ENCODE measurements at regions not wholly inside any gene's neighbourhood (a gene's known extent, or its start where the extent isn't known, plus 50 kb on each side); places are given as distances from the start of the nearest gene placed in this dataset.
A peak's percentile ranks its signal among the peaks of the same experiment; 100 is the strongest.
"Not testable (repeated sequence)": the region's sequence is repeated elsewhere in the genome, so short reads cannot be mapped to it uniquely, and the experiment has no call there.

GRCh38 chr2:234863043-234863934, 88.5 kb upstream of the SH3BP4 start:
- intact Hi-C loops (cut with micrococcal nuclease; ENCODE audit: unreplicated experiment), result no loop called here
- Mint-ChIP-seq H3K27me3 (ENCODE audit: insufficient read depth, unreplicated experiment) (no peaks in the 10 kb centered on the region), H3K36me3 (ENCODE audit: insufficient read depth, unreplicated experiment) (no peaks in the 10 kb centered on the region), H3K9me3 (ENCODE audit: unreplicated experiment) (no peaks in the 10 kb centered on the region), H3K4me3 (ENCODE audit: unreplicated experiment) (no peak overlapping the region), H3K4me1 (ENCODE audit: low read depth, unreplicated experiment) (no peaks in the 10 kb centered on the region), H3K27ac (ENCODE audit: unreplicated experiment) (peak overlapping the region; percentile 80)
- no peaks in the 10 kb centered on the region for H3K9me3 ChIP-seq
- CTCF ChIA-PET, result no interaction called here
- BruUV-seq (replicated peaks), result no TSS peak
- H3K4me1 ChIP-seq, result peaks cover 12% of the 10 kb centered on the region
- TF ChIP-seq CTCF (IDR thresholded peaks at IDR 0.05; ENCODE audit: insufficient read depth in 1 of 2, low read depth in 1 of 2, low read length in 1 of 2, severe bottlenecking in 1 of 2, unreplicated experiment in 1 of 2), result no peak
- H3K36me3 ChIP-seq (ENCODE audit: control insufficient read depth, insufficient read depth, low read length), result no peaks in the 10 kb centered on the region
- no peak overlapping the region for H3K4me3 ChIP-seq (ENCODE audit: low read depth, low read length)
- no peaks in the 10 kb centered on the region for H3K27me3 ChIP-seq (replicated peaks; ENCODE audit: control insufficient read depth, insufficient read depth, low read length)
- DNase-seq, result no peak
- POLR2A ChIA-PET, result no interaction called here

GRCh38 chr2:234861841-234862735, 89.7 kb upstream of the SH3BP4 start:
- BruUV-seq (replicated peaks), result no TSS peak
- Histone ChIP-seq H3K36me3 (ENCODE audit: control insufficient read depth, insufficient read depth, low read length) (no peaks in the 10 kb centered on the region), H3K4me1 (peaks cover 12% of the 10 kb centered on the region), H3K27me3 (replicated peaks; ENCODE audit: control insufficient read depth, insufficient read depth, low read length) (no peaks in the 10 kb centered on the region), H3K9me3 (no peaks in the 10 kb centered on the region), H3K4me3 (ENCODE audit: low read depth, low read length) (no peak overlapping the region)
- H3K27me3 Mint-ChIP-seq (ENCODE audit: insufficient read depth, unreplicated experiment), result no peaks in the 10 kb centered on the region
- no peak for DNase-seq
- no peak overlapping the region for H3K27ac Mint-ChIP-seq (ENCODE audit: unreplicated experiment)
- no peak overlapping the region for H3K4me3 Mint-ChIP-seq (ENCODE audit: unreplicated experiment)
- H3K36me3 Mint-ChIP-seq (ENCODE audit: insufficient read depth, unreplicated experiment), result no peaks in the 10 kb centered on the region
- CTCF ChIA-PET, result no interaction called here
- no peaks in the 10 kb centered on the region for H3K4me1 Mint-ChIP-seq (ENCODE audit: low read depth, unreplicated experiment)
- POLR2A ChIA-PET, result no interaction called here
- intact Hi-C loops (cut with micrococcal nuclease; ENCODE audit: unreplicated experiment), result no loop called here
- TF ChIP-seq CTCF (IDR thresholded peaks at IDR 0.05; ENCODE audit: insufficient read depth in 1 of 2, low read depth in 1 of 2, low read length in 1 of 2, severe bottlenecking in 1 of 2, unreplicated experiment in 1 of 2), result no peak
- no peaks in the 10 kb centered on the region for H3K9me3 Mint-ChIP-seq (ENCODE audit: unreplicated experiment)

DNA sequence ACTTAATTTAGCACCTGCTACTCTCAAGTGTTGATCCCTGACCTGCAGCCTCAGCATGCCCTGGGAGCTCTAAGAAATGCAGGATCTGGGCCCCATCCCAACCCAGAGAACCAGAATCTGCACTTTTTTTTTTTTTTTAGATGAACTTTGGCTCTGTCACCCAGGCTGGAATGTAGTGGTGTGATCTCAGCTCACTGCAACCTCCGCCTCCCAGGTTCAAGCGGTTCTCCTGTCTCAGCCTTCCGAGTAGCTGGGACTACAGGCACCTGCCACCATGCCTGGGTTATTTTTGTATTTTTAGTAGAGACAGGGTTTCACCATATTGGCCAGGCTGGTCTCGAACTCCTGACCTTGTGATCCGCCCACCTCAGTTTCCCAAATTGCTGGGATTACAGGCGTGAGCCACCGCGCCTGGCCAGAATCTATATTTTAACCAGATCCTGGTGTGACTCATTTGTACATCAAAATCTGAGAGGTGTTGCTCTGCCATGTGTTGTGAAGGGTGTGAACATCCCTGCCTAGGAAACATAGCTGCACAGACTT, 92.4 kb upstream of the SH3BP4 start:
- POLR2A ChIA-PET; H3K36me3 ChIP-seq (ENCODE audit: control insufficient read depth, insufficient read depth, low read length); H3K4me3 ChIP-seq (ENCODE audit: low read depth, low read length); H3K27me3 Mint-ChIP-seq (ENCODE audit: insufficient read depth, unreplicated experiment); BruUV-seq (replicated peaks); H3K9me3 Mint-ChIP-seq (ENCODE audit: unreplicated experiment); H3K36me3 Mint-ChIP-seq (ENCODE audit: insufficient read depth, unreplicated experiment); H3K27me3 ChIP-seq (replicated peaks; ENCODE audit: control insufficient read depth, insufficient read depth, low read length); intact Hi-C loops (cut with micrococcal nuclease; ENCODE audit: unreplicated experiment); H3K4me1 Mint-ChIP-seq (ENCODE audit: low read depth, unreplicated experiment); DNase-seq; H3K4me3 Mint-ChIP-seq (ENCODE audit: unreplicated experiment); H3K9me3 ChIP-seq; CTCF ChIA-PET: not testable (repeated sequence)
- H3K27ac Mint-ChIP-seq (ENCODE audit: unreplicated experiment), result peak overlapping the region; percentile 11
- H3K4me1 ChIP-seq, result peaks cover 12% of the 10 kb centered on the region
